ENCODE measurements at regions not wholly inside any gene's neighbourhood (a gene's known extent, or its start where the extent isn't known, plus 50 kb on each side); places are given as distances from the start of the nearest gene placed in this dataset.
"Not testable (repeated sequence)": the region's sequence is repeated elsewhere in the genome, so short reads cannot be mapped to it uniquely, and the experiment has no call there.

- H3K27me3 Mint-ChIP-seq, result no peaks in the 10 kb centered on the region
- H3K4me3 Mint-ChIP-seq, result no peak overlapping the region
- peaks cover 8 to 12% of the 10 kb centered on the region in 2 donors for H3K9me3 Mint-ChIP-seq
- DNase-seq, result no peak
- no peak for ATAC-seq
- no peak overlapping the region for H3K27ac Mint-ChIP-seq
- H3K4me1 Mint-ChIP-seq, result no peaks in the 10 kb centered on the region
Observed at GRCh38 chr4:12674184-12674583, 810.0 kb downstream of the RAB28 start.

GRCh38 chr4:12672303-12672702 lies 811.8 kb downstream of the RAB28 start:
- H3K27me3 Mint-ChIP-seq, result no peaks in the 10 kb centered on the region
- H3K27ac Mint-ChIP-seq, result no peak overlapping the region
- DNase-seq (no peak), ATAC-seq (no peak)
- no peak overlapping the region for H3K4me3 Mint-ChIP-seq
- H3K4me1 Mint-ChIP-seq, result no peaks in the 10 kb centered on the region
- H3K9me3 Mint-ChIP-seq, result peaks cover 8 to 12% of the 10 kb centered on the region in 2 donors

DNA sequence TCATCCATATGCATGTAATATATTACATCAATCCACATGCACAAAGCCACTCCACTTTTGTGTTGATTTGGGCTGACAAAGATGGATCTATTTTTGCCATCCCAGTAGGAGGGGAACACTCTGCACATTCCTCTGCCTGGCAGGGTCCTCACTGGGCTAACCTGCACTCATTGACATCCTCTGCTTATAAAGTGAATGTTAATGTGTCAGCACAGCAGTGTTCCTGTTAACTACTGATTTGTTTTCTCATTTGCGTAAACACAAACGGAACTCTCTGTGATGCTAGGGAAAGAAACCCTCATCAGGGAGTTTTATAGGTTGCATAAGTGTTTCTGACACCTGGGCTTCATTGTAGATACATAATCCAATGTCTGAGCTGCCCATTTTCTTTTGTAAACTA lies 826.0 kb downstream of the RAB28 start:
- H3K4me1 Mint-ChIP-seq, result no peaks in the 10 kb centered on the region
- no peaks in the 10 kb centered on the region for H3K27me3 Mint-ChIP-seq
- H3K27ac Mint-ChIP-seq, result no peak overlapping the region
- ATAC-seq (no peak), DNase-seq (no peak)
- H3K9me3 Mint-ChIP-seq, result peaks cover 5 to 7% of the 10 kb centered on the region in 2 donors
- H3K4me3 Mint-ChIP-seq, result no peak overlapping the region

DNA sequence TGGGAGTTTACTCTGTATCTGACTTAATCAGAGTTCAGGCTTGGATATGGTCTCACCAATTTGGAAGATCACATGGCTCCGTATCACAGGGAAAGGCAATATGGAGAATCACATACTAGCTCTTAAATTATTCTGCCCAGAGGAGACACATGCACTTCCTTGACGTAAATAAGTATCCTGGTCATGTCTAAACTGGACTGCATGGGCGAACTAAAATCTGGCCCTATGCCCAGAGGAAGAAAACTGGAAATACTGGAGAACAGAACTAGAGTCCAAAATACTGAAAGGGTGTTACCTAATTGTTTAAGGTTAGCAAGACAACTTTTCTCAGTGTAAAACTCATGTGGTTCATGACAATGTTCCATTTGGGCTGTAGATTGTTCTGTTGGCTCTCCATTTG lies 832.3 kb downstream of the RAB28 start:
- no peaks in the 10 kb centered on the region for H3K27me3 Mint-ChIP-seq
- DNase-seq (no peak), ATAC-seq (no peak)
- H3K4me3 Mint-ChIP-seq, result no peak overlapping the region
- H3K27ac Mint-ChIP-seq, result no peak overlapping the region
- H3K9me3 Mint-ChIP-seq, result no peaks in the 10 kb centered on the region
- no peaks in the 10 kb centered on the region for H3K4me1 Mint-ChIP-seq

DNA sequence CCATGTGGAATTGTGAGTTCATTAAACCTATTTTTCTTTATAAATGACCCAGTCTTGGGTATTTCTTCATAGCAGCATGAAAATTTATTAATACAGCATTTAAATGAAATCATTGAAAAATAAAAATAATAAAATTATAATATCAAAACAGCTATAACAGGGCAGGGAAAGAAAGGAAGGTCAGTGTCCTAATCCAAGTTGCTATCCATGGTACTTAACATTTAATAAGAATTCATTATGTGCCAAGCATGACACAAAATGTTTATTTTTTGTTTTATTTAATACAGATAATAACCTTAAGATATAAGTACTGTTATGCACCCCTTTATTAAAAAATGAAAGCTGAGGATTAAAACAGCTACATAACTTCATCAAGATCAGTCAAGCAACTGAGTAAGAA lies 838.4 kb downstream of the RAB28 start:
- ATAC-seq (no peak), DNase-seq (no peak)
- H3K27ac Mint-ChIP-seq, result no peak overlapping the region
- no peaks in the 10 kb centered on the region for H3K9me3 Mint-ChIP-seq
- no peaks in the 10 kb centered on the region for H3K27me3 Mint-ChIP-seq
- H3K4me3 Mint-ChIP-seq, result no peak overlapping the region
- no peaks in the 10 kb centered on the region for H3K4me1 Mint-ChIP-seq

GRCh38 chr4:12644261-12644660 lies 839.9 kb downstream of the RAB28 start:
- ATAC-seq, result no peak

GRCh38 chr4:12636191-12636590 lies 847.9 kb downstream of the RAB28 start:
- H3K4me3 Mint-ChIP-seq, result no peak overlapping the region
- no peak overlapping the region for H3K27ac Mint-ChIP-seq
- DNase-seq (no peak), ATAC-seq (no peak)
- H3K9me3 Mint-ChIP-seq, result peaks cover 5 to 12% of the 10 kb centered on the region in 2 donors
- no peaks in the 10 kb centered on the region for H3K4me1 Mint-ChIP-seq
- peaks cover 14% of the 10 kb centered on the region for H3K27me3 Mint-ChIP-seq

More at GRCh38 chr4:12644261-12644660, 839.9 kb downstream of the RAB28 start:
- Mint-ChIP-seq H3K9me3 (no peaks in the 10 kb centered on the region), H3K27ac (no peak overlapping the region), H3K4me1 (no peaks in the 10 kb centered on the region), H3K4me3 (no peak overlapping the region), H3K27me3 (no peaks in the 10 kb centered on the region)
- DNase-seq, result no peak

DNA sequence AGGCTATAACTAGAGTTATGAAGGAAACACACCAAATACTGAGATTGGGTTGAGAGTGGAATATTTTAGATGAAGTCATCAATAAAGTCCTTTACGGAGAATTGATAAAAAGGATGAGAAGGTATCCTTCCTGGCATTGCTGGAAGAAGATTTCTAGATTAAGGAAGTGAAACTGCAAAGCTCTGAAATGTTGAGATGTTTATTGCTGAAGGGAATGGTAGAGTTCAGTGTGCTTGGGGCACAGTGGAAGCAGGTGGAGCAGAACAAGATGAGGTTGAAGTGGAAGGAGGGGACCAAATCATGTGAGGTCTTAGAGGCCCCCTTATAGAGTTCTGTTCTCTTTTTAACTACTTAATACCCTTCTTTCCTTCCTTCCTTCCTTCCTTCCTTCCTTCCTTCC lies 848.5 kb downstream of the RAB28 start:
- Mint-ChIP-seq H3K27me3 (peaks cover 20% of the 10 kb centered on the region), H3K27ac (no peak overlapping the region), H3K9me3 (peaks cover 5 to 12% of the 10 kb centered on the region in 2 donors), H3K4me3 (no peak overlapping the region), H3K4me1 (no peaks in the 10 kb centered on the region)
- ATAC-seq (no peak), DNase-seq (no peak)

DNA sequence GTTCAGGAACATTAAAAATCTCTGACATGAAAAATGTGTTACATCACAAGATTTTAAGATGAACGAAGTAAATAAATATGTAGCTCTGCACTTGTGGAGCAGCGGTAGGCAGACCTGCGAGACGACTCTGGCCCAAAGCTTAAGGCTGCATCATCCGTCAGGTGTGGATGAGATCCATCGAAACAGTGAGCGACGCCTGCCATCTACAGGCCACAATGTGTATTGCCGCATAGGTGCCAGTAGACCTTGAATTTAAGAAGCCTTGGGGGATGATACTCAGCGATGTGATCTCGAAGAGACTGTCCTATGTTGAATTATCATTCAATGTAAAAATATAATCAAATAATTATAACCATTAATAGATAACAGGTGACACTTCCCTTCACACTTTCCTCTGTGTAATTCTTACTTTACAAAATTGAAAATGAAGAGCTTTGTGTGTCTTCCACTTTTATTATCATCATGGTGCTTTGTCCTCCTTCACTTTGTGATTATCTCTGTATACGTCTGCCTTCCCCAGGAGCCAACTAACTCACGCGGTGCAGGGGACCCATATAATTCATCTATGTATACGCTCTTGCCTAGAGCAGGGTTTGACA lies 851.0 kb downstream of the RAB28 start:
- Mint-ChIP-seq H3K4me1 (no peaks in the 10 kb centered on the region), H3K27me3 (peaks cover 43% of the 10 kb centered on the region), H3K4me3 (no peak overlapping the region), H3K27ac (no peak overlapping the region), H3K9me3 (peaks cover 5 to 12% of the 10 kb centered on the region in 2 donors)
- DNase-seq (peak; percentile 64 to 69), ATAC-seq (peak; percentile 79)

DNA sequence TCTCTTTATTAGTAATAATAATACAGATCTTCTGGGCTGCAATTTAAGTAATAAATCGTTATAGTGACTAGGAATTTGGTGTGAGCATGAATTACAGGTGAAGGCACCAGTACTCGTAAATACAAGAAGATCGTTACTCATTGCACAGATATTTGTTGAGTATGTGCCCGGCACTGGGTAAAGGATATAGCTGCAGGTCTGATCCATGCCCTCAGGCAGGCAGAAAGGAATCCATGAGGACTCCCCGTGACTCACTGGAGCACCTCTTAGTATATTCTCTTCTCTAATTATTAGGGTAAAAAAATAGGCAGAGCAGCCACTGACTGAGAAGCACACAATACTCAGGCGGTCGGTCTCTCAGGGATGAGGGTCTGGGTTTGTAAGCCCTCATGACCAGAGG lies 868.3 kb downstream of the RAB28 start:
- H3K4me1 Mint-ChIP-seq, result no peaks in the 10 kb centered on the region
- H3K27ac Mint-ChIP-seq, result no peak overlapping the region
- H3K27me3 Mint-ChIP-seq, result peaks cover 8% of the 10 kb centered on the region

DNA sequence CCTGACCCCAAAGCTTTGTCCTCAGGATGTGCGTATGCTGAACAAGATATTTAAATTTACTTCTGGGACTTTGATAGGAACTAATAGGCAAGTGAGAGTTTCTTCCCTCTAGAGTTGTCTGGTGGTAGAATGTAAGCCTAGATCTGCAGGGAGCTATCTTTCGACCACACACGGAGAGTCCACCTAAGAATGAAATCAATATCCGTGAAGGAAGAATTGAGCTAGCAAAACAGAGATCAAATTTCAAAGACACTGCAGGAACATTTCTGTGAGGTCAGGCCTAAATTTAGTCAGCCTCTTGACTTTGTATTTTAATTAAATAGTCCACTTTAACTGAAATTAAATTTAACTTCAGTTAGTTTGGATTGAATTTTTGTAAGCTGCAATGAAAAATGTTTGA lies 871.3 kb downstream of the RAB28 start:
- H3K9me3 Mint-ChIP-seq, result peaks cover 0 to 5% of the 10 kb centered on the region in 2 donors
- no peaks in the 10 kb centered on the region for H3K4me1 Mint-ChIP-seq
- H3K4me3 Mint-ChIP-seq, result no peak overlapping the region
- ATAC-seq, result no peak
- no peak for DNase-seq
- H3K27me3 Mint-ChIP-seq, result peaks cover 8% of the 10 kb centered on the region
- H3K27ac Mint-ChIP-seq, result no peak overlapping the region

More for the DNA sequence above, 868.3 kb downstream of the RAB28 start:
- DNase-seq (no peak), ATAC-seq (no peak)
- H3K4me3 Mint-ChIP-seq, result no peak overlapping the region
- peaks cover 0 to 5% of the 10 kb centered on the region in 2 donors for H3K9me3 Mint-ChIP-seq

- not testable (repeated sequence) for H3K4me3 Mint-ChIP-seq, DNase-seq, H3K27me3 Mint-ChIP-seq, ATAC-seq, H3K27ac Mint-ChIP-seq, H3K9me3 Mint-ChIP-seq, H3K4me1 Mint-ChIP-seq
Observed at GRCh38 chr4:12609212-12609875, 874.8 kb downstream of the RAB28 start.

DNA sequence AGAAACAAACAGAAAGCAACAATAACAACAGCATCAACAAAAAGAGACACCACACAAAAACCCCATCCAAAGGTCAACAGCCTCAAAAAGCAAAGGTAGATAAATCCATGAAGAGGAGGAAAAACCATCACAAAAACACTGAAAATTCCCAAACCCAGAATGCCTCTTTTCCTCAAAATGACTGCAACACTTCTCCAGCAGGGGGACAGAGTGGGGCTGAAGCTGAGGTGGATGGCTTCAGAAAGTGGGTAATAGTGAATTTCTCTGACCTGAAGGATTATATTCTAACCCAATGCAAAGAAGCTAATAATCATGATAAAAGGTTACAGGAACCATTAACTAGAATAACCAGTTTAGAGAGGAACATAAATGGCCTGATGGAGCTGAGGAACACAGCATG lies 888.2 kb downstream of the RAB28 start:
- no peak for ATAC-seq
- Mint-ChIP-seq H3K27ac (no peak overlapping the region), H3K4me3 (no peak overlapping the region)

GRCh38 chr4:12595489-12595888 lies 888.7 kb downstream of the RAB28 start:
- ATAC-seq (no peak), DNase-seq (no peak)
- H3K27me3 Mint-ChIP-seq, result no peaks in the 10 kb centered on the region
- H3K9me3 Mint-ChIP-seq, result peaks cover 13 to 23% of the 10 kb centered on the region in 2 donors
- no peak overlapping the region for H3K4me3 Mint-ChIP-seq
- H3K27ac Mint-ChIP-seq, result no peak overlapping the region
- H3K4me1 Mint-ChIP-seq, result no peaks in the 10 kb centered on the region

More for the DNA sequence above, 888.2 kb downstream of the RAB28 start:
- no peak for DNase-seq
- Mint-ChIP-seq H3K27me3 (no peaks in the 10 kb centered on the region), H3K9me3 (peaks cover 13 to 23% of the 10 kb centered on the region in 2 donors), H3K4me1 (no peaks in the 10 kb centered on the region)

DNA sequence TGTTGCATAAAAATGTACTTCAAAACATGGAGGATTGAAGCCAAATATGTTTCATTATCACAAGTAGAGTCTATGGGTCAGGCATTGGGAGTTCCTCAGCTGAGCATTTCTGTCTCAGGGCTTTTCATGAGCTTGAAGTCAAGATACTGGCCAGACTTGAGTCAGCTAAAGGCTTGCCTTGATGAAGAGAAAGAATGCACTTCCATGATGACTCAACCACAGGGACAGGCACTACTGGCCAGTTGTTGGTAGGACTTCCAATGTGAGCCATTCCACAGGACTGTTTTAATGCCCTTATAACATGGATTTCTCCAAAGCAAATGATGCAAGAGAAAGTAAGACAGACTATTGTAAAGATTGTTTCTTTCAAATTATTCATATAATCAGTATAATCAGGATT lies 895.6 kb downstream of the RAB28 start:
- ATAC-seq (no peak), DNase-seq (no peak)
- Mint-ChIP-seq H3K9me3 (peaks cover 0 to 11% of the 10 kb centered on the region in 2 donors), H3K27ac (no peak overlapping the region), H3K4me3 (no peak overlapping the region), H3K4me1 (no peaks in the 10 kb centered on the region), H3K27me3 (no peaks in the 10 kb centered on the region)

- ATAC-seq, result no peak
- Mint-ChIP-seq H3K4me1 (no peaks in the 10 kb centered on the region), H3K4me3 (no peak overlapping the region), H3K27ac (no peak overlapping the region), H3K9me3 (peaks cover 0 to 4% of the 10 kb centered on the region in 2 donors), H3K27me3 (no peaks in the 10 kb centered on the region)
- DNase-seq, result no peak
Observed at GRCh38 chr4:12586242-12587006, 897.7 kb downstream of the RAB28 start.

Measured in stimulated activated naive CD8-positive, alpha-beta T cell treated with anti-CD3 and anti-CD28 coated beads, Interleukin-15, amount 100 ng/mL, for 72 hours (primary cell).